ENCODE measurements at regions not wholly inside any gene's neighbourhood (a gene's known extent, or its start where the extent isn't known, plus 50 kb on each side); places are given as distances from the start of the nearest gene placed in this dataset.

DNA sequence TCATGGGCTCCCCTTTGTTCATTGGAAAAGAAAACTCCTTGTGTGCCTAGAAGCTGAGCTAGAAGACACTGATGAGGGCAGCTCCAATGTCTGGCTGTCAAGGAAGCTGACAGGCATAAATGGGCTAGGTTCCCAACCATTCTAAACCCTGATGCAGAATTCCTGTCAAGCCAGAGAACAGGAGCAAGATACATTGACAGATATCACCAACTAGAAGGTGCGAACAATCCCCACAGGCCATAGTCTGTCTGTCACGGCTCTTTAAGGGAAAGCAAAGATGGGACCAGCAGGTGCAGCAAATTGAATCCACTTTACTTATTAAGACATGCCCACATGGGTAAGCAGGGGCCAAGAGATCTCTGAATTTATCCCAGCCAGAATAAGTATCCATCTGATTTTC, 617.9 kb upstream of the POT1 start (continued):
- TF ChIP-seq CHD2 (IDR thresholded peaks at IDR 0.05; ENCODE audit: low read length, partially characterized antibody) (no peak), GATA3 (IDR thresholded peaks at IDR 0.05; ENCODE audit: borderline replicate concordance) (no peak), RAD21 (conservative IDR thresholded peaks at IDR 0.05 in 1 of 2, IDR thresholded peaks at IDR 0.05 in 1 of 2) (no peak)

DNA sequence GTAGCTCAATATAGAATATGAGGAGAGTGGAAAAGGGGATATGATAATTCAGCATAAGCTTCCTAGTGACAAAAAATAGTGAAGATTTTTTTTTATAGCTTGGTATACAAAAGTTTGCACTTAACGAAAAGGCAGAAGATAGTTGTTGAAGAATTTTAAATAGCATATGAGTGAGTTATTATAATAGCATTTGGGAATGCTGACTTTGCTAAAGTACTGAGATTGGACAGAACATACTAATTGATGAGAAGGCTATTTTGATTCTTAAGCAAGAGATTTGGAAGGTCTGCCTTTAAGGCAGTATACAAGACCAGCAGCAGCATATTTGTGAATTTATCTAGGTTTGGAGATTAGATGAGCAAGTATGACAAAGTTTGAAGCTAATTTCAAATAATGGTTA, 600.9 kb upstream of the POT1 start:
- no peaks in the 10 kb centered on the region for H3K4me1 ChIP-seq
- DNase-seq (ENCODE audit: low read depth in 1 of 2, low spot score in 1 of 2) (no peak), ATAC-seq (no peak), FAIRE-seq (no peak)
- 12% methylated on average over 1 of the region's 1 CpG for WGBS (ENCODE audit: missing lambda C conversion rate)
- TF ChIP-seq ZSCAN20 (CRISPR knock-in tag; IDR thresholded peaks at IDR 0.05) (no peak), MAFK (IDR thresholded peaks at IDR 0.05; ENCODE audit: partially characterized antibody) (peak; percentile 23)
- H3K27ac ChIP-seq, result no peak overlapping the region
- no peak overlapping the region for H3K4me2 ChIP-seq
- no peaks in the 10 kb centered on the region for H3K9me3 ChIP-seq
- ChIA-PET CTCF (no interaction called here), POLR2A (no interaction called here)
- H3K4me3 ChIP-seq, result no peak overlapping the region

DNA sequence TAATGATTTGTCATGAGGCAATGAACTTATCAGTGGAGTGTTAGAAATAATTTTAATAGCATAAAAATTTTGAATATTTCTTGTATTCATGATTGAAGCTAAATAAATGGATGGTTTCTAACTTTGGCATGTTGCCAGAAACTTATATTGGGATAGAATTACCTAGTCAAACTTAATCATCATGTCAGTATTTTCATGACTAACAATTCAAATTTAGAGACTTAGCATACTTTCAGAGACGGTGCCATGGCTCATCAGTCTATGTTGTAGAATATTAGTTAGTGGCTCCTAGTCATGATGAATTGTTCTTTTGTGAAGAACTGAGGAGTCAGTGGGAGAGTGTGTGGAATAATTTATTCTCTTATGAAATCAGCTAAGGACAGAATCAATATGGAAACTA, 599.6 kb upstream of the POT1 start:
- H3K9me3 ChIP-seq, result no peaks in the 10 kb centered on the region
- FAIRE-seq, result no peak
- no peaks in the 10 kb centered on the region for H3K4me1 ChIP-seq
- CTCF ChIA-PET, result interaction anchor here (0.7 kb wide), 1 partner anchor 533 kb away, joined by 3 read pairs; no protein-coding TSS in a partner anchor
- H3K4me2 ChIP-seq, result no peak overlapping the region
- POLR2A ChIA-PET, result no interaction called here
- TF ChIP-seq CBX2 (IDR thresholded peaks at IDR 0.05; ENCODE audit: borderline replicate concordance, low read depth) (no peak), GATA3 (IDR thresholded peaks at IDR 0.05; ENCODE audit: borderline replicate concordance) (no peak), RARB (CRISPR knock-in tag; IDR thresholded peaks at IDR 0.05) (no peak), NFE2L2 (conservative IDR thresholded peaks at IDR 0.05; ENCODE audit: low read length) (no peak), CHD2 (IDR thresholded peaks at IDR 0.05; ENCODE audit: low read length, partially characterized antibody) (no peak), RFX5 (IDR thresholded peaks at IDR 0.05) (no peak), NR3C1 (IDR thresholded peaks at IDR 0.05) (no peak), RNF2 (IDR thresholded peaks at IDR 0.05; ENCODE audit: borderline replicate concordance, low read depth) (no peak)
- TF ChIP-seq, protein P1, sequence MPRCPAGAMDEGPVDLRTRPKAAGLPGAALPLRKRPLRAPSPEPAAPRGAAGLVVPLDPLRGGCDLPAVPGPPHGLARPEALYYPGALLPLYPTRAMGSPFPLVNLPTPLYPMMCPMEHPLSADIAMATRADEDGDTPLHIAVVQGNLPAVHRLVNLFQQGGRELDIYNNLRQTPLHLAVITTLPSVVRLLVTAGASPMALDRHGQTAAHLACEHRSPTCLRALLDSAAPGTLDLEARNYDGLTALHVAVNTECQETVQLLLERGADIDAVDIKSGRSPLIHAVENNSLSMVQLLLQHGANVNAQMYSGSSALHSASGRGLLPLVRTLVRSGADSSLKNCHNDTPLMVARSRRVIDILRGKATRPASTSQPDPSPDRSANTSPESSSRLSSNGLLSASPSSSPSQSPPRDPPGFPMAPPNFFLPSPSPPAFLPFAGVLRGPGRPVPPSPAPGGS (IDR thresholded peaks at IDR 0.05), result no peak
- no peak overlapping the region for H3K27ac ChIP-seq
- H3K4me3 ChIP-seq, result no peak overlapping the region
- no peak for DNase-seq (ENCODE audit: low read depth in 1 of 2, low spot score in 1 of 2)
- WGBS (ENCODE audit: missing lambda C conversion rate), result 0% methylated on average over 1 of the region's 1 CpG
- no peak for ATAC-seq

DNA sequence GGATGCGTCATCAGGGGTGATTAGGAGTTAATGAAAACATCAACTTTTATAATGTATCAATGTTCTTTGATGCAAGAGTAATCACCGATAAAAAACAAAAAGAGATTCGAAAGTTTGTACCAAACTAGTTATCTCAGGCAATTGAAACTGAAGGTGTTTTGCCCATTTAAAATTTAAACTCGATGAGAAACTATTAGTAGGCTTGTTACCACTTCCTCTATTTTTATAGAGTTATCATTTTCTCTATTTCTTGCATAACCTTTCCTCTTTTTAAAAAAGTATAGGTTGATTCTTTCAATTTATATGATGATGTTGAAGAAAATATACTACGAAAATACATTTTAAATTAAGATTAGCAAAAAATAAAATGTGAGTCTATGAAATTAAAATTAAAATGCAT, 597.3 kb upstream of the POT1 start:
- Histone ChIP-seq H3K27ac (no peak overlapping the region), H3K4me1 (no peaks in the 10 kb centered on the region), H3K9me3 (no peaks in the 10 kb centered on the region), H3K4me3 (no peak overlapping the region), H3K4me2 (no peak overlapping the region)
- CTCF ChIA-PET, result no interaction called here
- FAIRE-seq (no peak), ATAC-seq (no peak), DNase-seq (ENCODE audit: low read depth in 1 of 2, low spot score in 1 of 2) (no peak)
- TF ChIP-seq FOXS1 (CRISPR knock-in tag; IDR thresholded peaks at IDR 0.05), result no peak
- TF ChIP-seq, protein P2, sequence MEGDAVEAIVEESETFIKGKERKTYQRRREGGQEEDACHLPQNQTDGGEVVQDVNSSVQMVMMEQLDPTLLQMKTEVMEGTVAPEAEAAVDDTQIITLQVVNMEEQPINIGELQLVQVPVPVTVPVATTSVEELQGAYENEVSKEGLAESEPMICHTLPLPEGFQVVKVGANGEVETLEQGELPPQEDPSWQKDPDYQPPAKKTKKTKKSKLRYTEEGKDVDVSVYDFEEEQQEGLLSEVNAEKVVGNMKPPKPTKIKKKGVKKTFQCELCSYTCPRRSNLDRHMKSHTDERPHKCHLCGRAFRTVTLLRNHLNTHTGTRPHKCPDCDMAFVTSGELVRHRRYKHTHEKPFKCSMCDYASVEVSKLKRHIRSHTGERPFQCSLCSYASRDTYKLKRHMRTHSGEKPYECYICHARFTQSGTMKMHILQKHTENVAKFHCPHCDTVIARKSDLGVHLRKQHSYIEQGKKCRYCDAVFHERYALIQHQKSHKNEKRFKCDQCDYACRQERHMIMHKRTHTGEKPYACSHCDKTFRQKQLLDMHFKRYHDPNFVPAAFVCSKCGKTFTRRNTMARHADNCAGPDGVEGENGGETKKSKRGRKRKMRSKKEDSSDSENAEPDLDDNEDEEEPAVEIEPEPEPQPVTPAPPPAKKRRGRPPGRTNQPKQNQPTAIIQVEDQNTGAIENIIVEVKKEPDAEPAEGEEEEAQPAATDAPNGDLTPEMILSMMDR (IDR thresholded peaks at IDR 0.05), result no peak
- TF ChIP-seq MYC (IDR thresholded peaks at IDR 0.05; ENCODE audit: borderline replicate concordance, low read length), result no peak
- TF ChIP-seq KDM1A (IDR thresholded peaks at IDR 0.05; ENCODE audit: low read depth), result no peak
- no peak for TF ChIP-seq RNF2 (IDR thresholded peaks at IDR 0.05; ENCODE audit: borderline replicate concordance, low read depth)
- no peak for TF ChIP-seq HOXB13 (CRISPR knock-in tag; IDR thresholded peaks at IDR 0.05; ENCODE audit: low read depth)
- TF ChIP-seq, protein P3, sequence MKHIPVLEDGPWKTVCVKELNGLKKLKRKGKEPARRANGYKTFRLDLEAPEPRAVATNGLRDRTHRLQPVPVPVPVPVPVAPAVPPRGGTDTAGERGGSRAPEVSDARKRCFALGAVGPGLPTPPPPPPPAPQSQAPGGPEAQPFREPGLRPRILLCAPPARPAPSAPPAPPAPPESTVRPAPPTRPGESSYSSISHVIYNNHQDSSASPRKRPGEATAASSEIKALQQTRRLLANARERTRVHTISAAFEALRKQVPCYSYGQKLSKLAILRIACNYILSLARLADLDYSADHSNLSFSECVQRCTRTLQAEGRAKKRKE (CRISPR knock-in tag; IDR thresholded peaks at IDR 0.05; ENCODE audit: low read depth), result no peak
- TF ChIP-seq JUN (IDR thresholded peaks at IDR 0.05), result no peak
- TF ChIP-seq, protein P4, sequence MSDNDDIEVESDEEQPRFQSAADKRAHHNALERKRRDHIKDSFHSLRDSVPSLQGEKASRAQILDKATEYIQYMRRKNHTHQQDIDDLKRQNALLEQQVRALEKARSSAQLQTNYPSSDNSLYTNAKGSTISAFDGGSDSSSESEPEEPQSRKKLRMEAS (IDR thresholded peaks at IDR 0.05), result no peak
- TF ChIP-seq MAFK (IDR thresholded peaks at IDR 0.05; ENCODE audit: partially characterized antibody), result no peak
- no peak for TF ChIP-seq CHD4 (IDR thresholded peaks at IDR 0.05; ENCODE audit: borderline replicate concordance)
- no peak for TF ChIP-seq HOXB5 (CRISPR knock-in tag; IDR thresholded peaks at IDR 0.05)
- TF ChIP-seq POLR2AphosphoS2 (conservative IDR thresholded peaks at IDR 0.05; ENCODE audit: low read length), result no peak
- TF ChIP-seq TFCP2L1 (CRISPR knock-in tag; IDR thresholded peaks at IDR 0.05), result no peak
- TF ChIP-seq CEBPB (IDR thresholded peaks at IDR 0.05), result no peak
- TF ChIP-seq, protein P5, sequence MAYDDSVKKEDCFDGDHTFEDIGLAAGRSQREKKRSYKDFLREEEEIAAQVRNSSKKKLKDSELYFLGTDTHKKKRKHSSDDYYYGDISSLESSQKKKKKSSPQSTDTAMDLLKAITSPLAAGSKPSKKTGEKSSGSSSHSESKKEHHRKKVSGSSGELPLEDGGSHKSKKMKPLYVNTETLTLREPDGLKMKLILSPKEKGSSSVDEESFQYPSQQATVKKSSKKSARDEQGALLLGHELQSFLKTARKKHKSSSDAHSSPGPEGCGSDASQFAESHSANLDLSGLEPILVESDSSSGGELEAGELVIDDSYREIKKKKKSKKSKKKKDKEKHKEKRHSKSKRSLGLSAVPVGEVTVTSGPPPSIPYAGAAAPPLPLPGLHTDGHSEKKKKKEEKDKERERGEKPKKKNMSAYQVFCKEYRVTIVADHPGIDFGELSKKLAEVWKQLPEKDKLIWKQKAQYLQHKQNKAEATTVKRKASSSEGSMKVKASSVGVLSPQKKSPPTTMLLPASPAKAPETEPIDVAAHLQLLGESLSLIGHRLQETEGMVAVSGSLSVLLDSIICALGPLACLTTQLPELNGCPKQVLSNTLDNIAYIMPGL (CRISPR knock-in tag; IDR thresholded peaks at IDR 0.05; ENCODE audit: borderline replicate concordance), result no peak
- TF ChIP-seq KDM5A (IDR thresholded peaks at IDR 0.05), result no peak
- POLR2A ChIA-PET, result no interaction called here
- WGBS (ENCODE audit: missing lambda C conversion rate), result 12% methylated on average over 5 of the region's 5 CpGs
